Peyer's patch (tissue), 4 donors: ENCODE measurements at regions not wholly inside any gene's neighbourhood (a gene's known extent, or its start where the extent isn't known, plus 50 kb on each side); places are given as distances from the start of the nearest gene placed in this dataset.
A peak's percentile ranks its signal among the peaks of the same experiment; 100 is the strongest.

Source experiments
- DNase-seq, 3 donors: peaks; one replicate each; pipeline ENCODE4 v3.0.0-alpha.2; 2017 to 2019
- H3K27ac ChIP-seq, 4 donors: fragments of 200-600 bp; sonication (generic); one replicate each; pipeline ENCODE4 v1.5.1; 2016 to 2019
- H3K27me3 ChIP-seq, 2 donors: fragments of 200-600 bp; sonication (generic); one replicate each; pipeline ENCODE4 v1.5.1; 2019
- H3K36me3 ChIP-seq, 3 donors: fragments of 200-600 bp; sonication (generic); one replicate each; pipeline ENCODE4 v1.5.1; 2016 to 2019
- H3K4me1 ChIP-seq, 4 donors: fragments of 200-600 bp; sonication (generic); one replicate each; pipeline ENCODE4 v1.5.1; 2016 to 2019
- H3K4me3 ChIP-seq, 4 donors: fragments of 200-600 bp; sonication (generic); 1 replicate in 3 of 4; 2 replicates in 1 of 4; pipeline ENCODE4 v1.5.1; 2016 to 2019; ENCODE audit warnings: mild to moderate bottlenecking in 1 of 4
- H3K9me3 ChIP-seq, 4 donors: fragments of 200-600 bp; sonication (generic); one replicate each; pipeline ENCODE4 v1.5.1; 2016 to 2019; ENCODE audit warnings: mild to moderate bottlenecking in 1 of 4
- POLR2A ChIP-seq, 2 donors: fragments of 450-650 bp; IDR thresholded peaks; one replicate each; pipeline ENCODE4 v1.5.1; 2017; ENCODE audit warnings: antibody characterized with exemption in 2 of 2, mild to moderate bottlenecking in 2 of 2, moderate library complexity in 2 of 2
- TF ChIP-seq, protein P1 (sequence below), 6 experiments: fragments of 450-650 bp in 4 of 6; fragments of 200-600 bp in 2 of 6; sonication (generic) in 1 of 6; IDR thresholded peaks; one replicate each; pipeline ENCODE4 v1.5.1; 2017 to 2019; ENCODE audit warnings: antibody characterized with exemption in 6 of 6, mild to moderate bottlenecking in 3 of 6, moderate library complexity in 1 of 6

DNA sequence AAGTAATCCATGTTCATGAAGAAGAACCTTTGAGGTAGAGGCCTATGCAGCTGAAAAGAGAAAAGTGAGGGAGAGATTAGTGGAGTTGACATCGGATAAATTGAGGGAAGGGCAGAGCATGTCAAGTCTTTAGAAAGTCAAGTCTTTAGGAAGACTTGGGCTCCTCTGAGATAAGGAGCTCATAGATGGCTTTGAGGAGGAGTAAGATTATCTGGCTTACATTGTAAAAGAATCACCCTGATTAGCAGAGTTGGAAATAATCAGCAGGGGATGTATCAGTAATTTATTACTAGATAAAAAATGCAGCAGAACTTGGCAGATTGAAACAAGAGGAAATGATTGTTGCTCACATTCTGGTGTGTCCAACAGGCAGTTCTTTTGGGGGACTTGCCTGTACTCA lies 727.2 kb upstream of the WWC1 start:
- no peak for TF ChIP-seq POLR2A (IDR thresholded peaks at IDR 0.05)
- TF ChIP-seq, protein P1, sequence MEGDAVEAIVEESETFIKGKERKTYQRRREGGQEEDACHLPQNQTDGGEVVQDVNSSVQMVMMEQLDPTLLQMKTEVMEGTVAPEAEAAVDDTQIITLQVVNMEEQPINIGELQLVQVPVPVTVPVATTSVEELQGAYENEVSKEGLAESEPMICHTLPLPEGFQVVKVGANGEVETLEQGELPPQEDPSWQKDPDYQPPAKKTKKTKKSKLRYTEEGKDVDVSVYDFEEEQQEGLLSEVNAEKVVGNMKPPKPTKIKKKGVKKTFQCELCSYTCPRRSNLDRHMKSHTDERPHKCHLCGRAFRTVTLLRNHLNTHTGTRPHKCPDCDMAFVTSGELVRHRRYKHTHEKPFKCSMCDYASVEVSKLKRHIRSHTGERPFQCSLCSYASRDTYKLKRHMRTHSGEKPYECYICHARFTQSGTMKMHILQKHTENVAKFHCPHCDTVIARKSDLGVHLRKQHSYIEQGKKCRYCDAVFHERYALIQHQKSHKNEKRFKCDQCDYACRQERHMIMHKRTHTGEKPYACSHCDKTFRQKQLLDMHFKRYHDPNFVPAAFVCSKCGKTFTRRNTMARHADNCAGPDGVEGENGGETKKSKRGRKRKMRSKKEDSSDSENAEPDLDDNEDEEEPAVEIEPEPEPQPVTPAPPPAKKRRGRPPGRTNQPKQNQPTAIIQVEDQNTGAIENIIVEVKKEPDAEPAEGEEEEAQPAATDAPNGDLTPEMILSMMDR (IDR thresholded peaks at IDR 0.05) = no peak
- H3K4me1 ChIP-seq = no peaks in the 10 kb centered on the region
- DNase-seq = no peak
- H3K27ac ChIP-seq = no peak overlapping the region
- no peak overlapping the region for H3K4me3 ChIP-seq
- no peaks in the 10 kb centered on the region for H3K36me3 ChIP-seq
- H3K27me3 ChIP-seq = no peaks in the 10 kb centered on the region
- H3K9me3 ChIP-seq = no peaks in the 10 kb centered on the region

DNA sequence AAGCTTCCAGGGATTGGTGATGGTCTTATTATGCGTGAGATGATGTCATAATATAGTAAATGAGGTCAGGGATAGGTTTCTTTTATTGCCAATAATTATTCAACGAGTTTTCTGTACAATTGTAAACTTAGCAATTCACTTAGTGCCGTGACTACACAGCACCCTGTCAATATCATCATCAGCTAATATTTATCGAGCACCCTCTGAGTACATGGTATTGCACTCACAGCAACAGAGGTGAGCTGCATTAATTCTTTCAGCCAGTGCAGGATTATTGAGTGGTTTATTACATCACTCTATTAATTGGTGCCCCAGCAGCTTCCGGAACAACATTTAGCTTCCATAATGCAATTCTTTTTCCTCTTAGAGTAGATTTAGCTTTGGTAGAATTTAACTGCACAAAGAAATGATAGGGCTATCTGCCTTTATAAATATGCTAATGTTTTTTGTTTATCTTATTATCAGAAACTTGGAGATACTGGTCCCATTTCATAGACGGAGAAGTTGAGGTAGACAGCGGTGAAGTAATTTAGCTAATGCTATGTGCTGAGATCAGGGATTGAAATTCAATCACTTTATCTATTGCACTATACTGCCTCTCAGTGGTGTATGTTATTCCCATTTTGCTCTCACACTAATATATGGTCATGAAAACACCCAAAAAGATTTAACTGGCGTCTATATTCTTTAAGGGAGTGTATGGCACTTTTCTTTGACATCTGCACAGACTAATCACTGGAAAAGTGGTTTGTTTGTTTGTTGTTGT lies 726.1 kb upstream of the WWC1 start:
- no peaks in the 10 kb centered on the region for H3K36me3 ChIP-seq
- H3K27me3 ChIP-seq = no peaks in the 10 kb centered on the region
- no peaks in the 10 kb centered on the region for H3K4me1 ChIP-seq
- TF ChIP-seq, protein P1 (IDR thresholded peaks at IDR 0.05) = peak in 3 of 6 experiments; percentile 36 to 57 (median 39)
- TF ChIP-seq POLR2A (IDR thresholded peaks at IDR 0.05) = no peak
- DNase-seq = no peak
- H3K9me3 ChIP-seq = no peaks in the 10 kb centered on the region
- H3K4me3 ChIP-seq = no peak overlapping the region
- no peak overlapping the region for H3K27ac ChIP-seq

DNA sequence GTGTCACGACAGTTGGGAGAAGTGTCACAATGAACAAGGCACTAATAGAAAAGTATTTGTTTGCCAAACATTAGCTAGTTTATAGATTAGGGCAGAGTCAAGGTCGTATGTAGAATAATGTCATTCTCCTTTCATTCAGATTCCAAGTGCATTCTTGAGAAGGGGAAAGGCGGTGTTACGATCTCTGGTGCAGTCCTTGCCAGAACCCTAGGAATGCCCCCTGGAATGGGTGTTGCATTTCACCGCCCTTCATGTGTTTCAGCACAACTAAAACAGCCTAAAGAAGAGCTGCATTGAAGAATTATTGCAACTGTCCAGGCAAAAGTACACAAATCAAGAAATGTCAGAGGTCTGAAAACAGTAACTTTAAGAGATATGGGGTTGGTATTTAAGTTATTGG lies 721.0 kb upstream of the WWC1 start:
- no peaks in the 10 kb centered on the region for H3K4me1 ChIP-seq
- no peaks in the 10 kb centered on the region for H3K36me3 ChIP-seq
- no peaks in the 10 kb centered on the region for H3K27me3 ChIP-seq
- no peak for TF ChIP-seq POLR2A (IDR thresholded peaks at IDR 0.05)
- TF ChIP-seq, protein P1 (IDR thresholded peaks at IDR 0.05) = no peak
- no peak for DNase-seq
- no peak overlapping the region for H3K4me3 ChIP-seq
- no peak overlapping the region for H3K27ac ChIP-seq
- H3K9me3 ChIP-seq = no peaks in the 10 kb centered on the region

DNA sequence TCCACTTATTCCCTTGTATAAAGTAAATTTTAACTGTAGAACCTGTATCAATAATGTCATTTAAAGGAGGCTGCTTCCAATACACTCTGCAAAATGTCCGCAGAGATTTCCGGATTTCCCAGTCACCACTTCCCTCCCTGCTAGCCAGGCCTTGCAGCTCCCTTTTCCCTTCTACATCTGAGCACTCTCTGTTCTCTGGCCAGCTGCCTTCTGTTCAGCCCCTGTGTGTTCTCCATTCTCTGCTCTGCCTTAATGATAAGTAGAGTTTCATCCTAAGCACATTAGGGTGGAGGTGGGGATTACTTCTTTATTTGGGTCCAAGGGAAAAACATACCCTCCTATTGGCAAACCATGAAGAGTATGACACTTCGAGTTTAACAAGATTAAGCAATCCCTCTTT lies 719.6 kb upstream of the WWC1 start:
- Histone ChIP-seq H3K27ac (no peak overlapping the region), H3K4me1 (no peaks in the 10 kb centered on the region), H3K9me3 (no peaks in the 10 kb centered on the region), H3K4me3 (no peak overlapping the region), H3K27me3 (no peaks in the 10 kb centered on the region), H3K36me3 (no peaks in the 10 kb centered on the region)
- DNase-seq = no peak
- TF ChIP-seq, protein P1 (IDR thresholded peaks at IDR 0.05) = no peak
- TF ChIP-seq POLR2A (IDR thresholded peaks at IDR 0.05) = no peak

DNA sequence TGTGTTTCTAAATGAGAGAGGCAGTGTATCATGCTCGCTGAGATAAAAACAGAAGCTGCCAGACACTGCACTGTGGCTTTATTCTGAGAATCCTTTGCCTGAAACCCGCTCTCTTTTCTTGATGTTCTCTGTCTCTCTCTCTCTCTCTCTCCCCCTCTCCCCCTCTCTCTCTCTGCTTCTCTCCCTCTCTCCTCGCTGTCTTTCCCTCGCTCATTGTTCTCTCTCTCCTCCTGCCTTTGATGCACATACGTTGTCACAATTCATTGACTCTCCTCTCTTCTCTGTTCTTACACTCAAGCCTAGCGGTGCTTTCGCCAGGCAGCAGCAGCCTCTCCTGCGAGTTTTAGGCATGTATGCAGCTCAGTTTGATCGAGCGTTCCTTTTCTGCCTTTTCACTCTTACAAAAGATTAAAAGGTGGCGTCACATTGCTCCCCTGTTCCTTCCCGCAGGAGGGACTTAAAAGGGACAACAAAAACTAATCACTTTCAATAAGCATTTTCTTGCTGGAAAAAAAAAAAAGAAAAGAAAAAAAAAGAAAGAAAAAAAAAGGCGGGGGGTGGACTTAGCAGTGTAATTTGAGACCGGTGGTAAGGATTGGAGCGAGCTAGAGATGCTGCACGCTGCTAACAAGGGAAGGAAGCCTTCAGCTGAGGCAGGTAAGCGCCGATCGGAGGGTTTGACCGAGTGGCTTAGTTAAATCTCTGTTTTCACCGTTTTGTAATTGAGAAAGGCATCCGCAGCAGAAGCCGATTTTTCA lies 717.9 kb upstream of the WWC1 start:
- Histone ChIP-seq H3K27me3 (no peaks in the 10 kb centered on the region), H3K4me3 (peak overlapping the region in 1 of 4 donors; percentile 13), H3K9me3 (no peaks in the 10 kb centered on the region), H3K27ac (no peak overlapping the region), H3K36me3 (no peaks in the 10 kb centered on the region), H3K4me1 (no peaks in the 10 kb centered on the region)
- TF ChIP-seq POLR2A (IDR thresholded peaks at IDR 0.05) = no peak
- TF ChIP-seq, protein P1 (IDR thresholded peaks at IDR 0.05) = no peak
- no peak for DNase-seq
